ENCODE measurements at regions not wholly inside any gene's neighbourhood (a gene's known extent, or its start where the extent isn't known, plus 50 kb on each side); places are given as distances from the start of the nearest gene placed in this dataset.

DNA sequence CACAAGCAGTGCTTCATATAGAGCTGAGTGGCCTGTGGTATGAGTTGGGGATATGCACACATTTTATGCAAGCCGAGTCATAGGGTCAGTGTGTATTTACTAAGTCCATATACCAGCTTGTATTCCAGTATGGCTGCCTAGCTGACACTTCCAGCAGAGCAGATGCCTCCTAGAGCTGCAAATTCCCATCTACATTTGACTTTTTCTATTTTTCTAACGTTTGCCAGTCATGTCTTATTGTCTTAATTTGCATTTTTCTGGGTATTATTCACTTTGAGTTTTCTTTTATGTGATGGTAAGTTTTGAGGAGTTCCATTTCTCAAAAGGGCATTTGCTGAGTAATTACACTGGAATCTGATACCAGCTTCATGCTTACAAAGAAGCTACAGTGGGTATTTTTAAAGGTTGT lies 334.5 kb upstream of the CDH2 start:
- peaks cover 0 to 27% (median 10%) of the 10 kb centered on the region in 11 donors for H3K9me3 Mint-ChIP-seq
- ChIA-PET POLR2A (no interaction called here), CTCF (no interaction called here)
- no peaks in the 10 kb centered on the region for H3K36me3 ChIP-seq (ENCODE audit: control insufficient read depth in 2 of 3, insufficient read depth in 3 of 3, low read length in 3 of 3)
- H3K4me3 Mint-ChIP-seq: no peak overlapping the region
- peaks cover 0 to 6% (median 0%) of the 10 kb centered on the region in 5 donors for H3K36me3 Mint-ChIP-seq
- intact Hi-C loops (cut with micrococcal nuclease): no loop called here
- no peaks in the 10 kb centered on the region for H3K4me1 ChIP-seq (ENCODE audit: control insufficient read depth in 2 of 2, insufficient read depth in 2 of 2, low read length in 2 of 2)
- H3K4me1 Mint-ChIP-seq: no peaks in the 10 kb centered on the region
- H3K27me3 Mint-ChIP-seq: no peaks in the 10 kb centered on the region
- no peak overlapping the region for H3K27ac Mint-ChIP-seq
- ATAC-seq: no peak
- H3K9me3 ChIP-seq (ENCODE audit: control insufficient read depth in 2 of 3, low read length in 3 of 3): no peaks in the 10 kb centered on the region
- H3K27me3 ChIP-seq (ENCODE audit: control insufficient read depth in 2 of 2, insufficient read depth in 2 of 2, low read length in 2 of 2): no peaks in the 10 kb centered on the region
- no peak overlapping the region for H3K4me3 ChIP-seq (ENCODE audit: low read length)
- DNase-seq: no peak
- no peak overlapping the region for H3K27ac ChIP-seq (ENCODE audit: low read depth, low read length)

DNA sequence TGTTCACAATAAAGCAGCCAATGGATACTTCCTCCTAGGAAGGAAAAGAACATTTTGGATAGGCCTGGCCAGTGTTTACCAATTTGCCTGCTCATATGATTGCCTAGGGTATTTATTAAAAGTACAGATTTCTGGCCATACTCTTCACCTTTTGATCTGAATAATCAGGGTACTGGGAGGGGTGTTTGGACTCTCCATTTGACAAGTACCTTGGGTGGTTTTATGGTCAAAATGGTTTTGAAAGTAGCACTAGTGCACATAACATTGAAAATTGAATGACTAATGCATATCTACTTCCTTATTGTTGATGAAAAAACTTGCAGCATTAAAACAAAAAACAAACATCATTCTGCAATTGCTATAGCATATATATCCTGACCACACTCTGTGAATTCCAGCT lies 333.3 kb upstream of the CDH2 start:
- POLR2A ChIA-PET: no interaction called here

GRCh38 chr18:28504066-28504465 lies 327.1 kb upstream of the CDH2 start:
- no peaks in the 10 kb centered on the region for H3K4me1 ChIP-seq (ENCODE audit: control insufficient read depth in 2 of 2, insufficient read depth in 2 of 2, low read length in 2 of 2)
- H3K4me3 Mint-ChIP-seq: no peak overlapping the region
- POLR2A ChIA-PET: no interaction called here
- no peaks in the 10 kb centered on the region for H3K36me3 ChIP-seq (ENCODE audit: control insufficient read depth in 2 of 3, insufficient read depth in 3 of 3, low read length in 3 of 3)
- DNase-seq: no peak
- no peak overlapping the region for H3K27ac ChIP-seq (ENCODE audit: low read depth, low read length)
- peaks cover 0 to 13% (median 4%) of the 10 kb centered on the region in 11 donors for H3K9me3 Mint-ChIP-seq
- H3K4me3 ChIP-seq (ENCODE audit: low read length): no peak overlapping the region
- no peaks in the 10 kb centered on the region for H3K4me1 Mint-ChIP-seq
- H3K9me3 ChIP-seq (ENCODE audit: control insufficient read depth in 2 of 3, low read length in 3 of 3): no peaks in the 10 kb centered on the region
- intact Hi-C loops (cut with micrococcal nuclease): loop anchor here in 1 of 2 donors (10.0 kb wide), 1 partner anchor 61 kb away; no protein-coding TSS in a partner anchor
- no peak overlapping the region for H3K27ac Mint-ChIP-seq
- CTCF ChIA-PET: no interaction called here
- no peaks in the 10 kb centered on the region for H3K27me3 ChIP-seq (ENCODE audit: control insufficient read depth in 2 of 2, insufficient read depth in 2 of 2, low read length in 2 of 2)
- ATAC-seq: no peak
- H3K36me3 Mint-ChIP-seq: no peaks in the 10 kb centered on the region
- no peaks in the 10 kb centered on the region for H3K27me3 Mint-ChIP-seq

More for the DNA sequence above, 333.3 kb upstream of the CDH2 start:
- Mint-ChIP-seq H3K36me3 (peaks cover 0 to 6% (median 0%) of the 10 kb centered on the region in 5 donors), H3K27me3 (no peaks in the 10 kb centered on the region), H3K27ac (no peak overlapping the region), H3K9me3 (peaks cover 0 to 26% (median 10%) of the 10 kb centered on the region in 11 donors), H3K4me3 (no peak overlapping the region), H3K4me1 (no peaks in the 10 kb centered on the region)
- Histone ChIP-seq H3K4me3 (ENCODE audit: low read length) (no peak overlapping the region), H3K36me3 (ENCODE audit: control insufficient read depth in 2 of 3, insufficient read depth in 3 of 3, low read length in 3 of 3) (no peaks in the 10 kb centered on the region), H3K4me1 (ENCODE audit: control insufficient read depth in 2 of 2, insufficient read depth in 2 of 2, low read length in 2 of 2) (no peaks in the 10 kb centered on the region), H3K27me3 (ENCODE audit: control insufficient read depth in 2 of 2, insufficient read depth in 2 of 2, low read length in 2 of 2) (no peaks in the 10 kb centered on the region), H3K9me3 (ENCODE audit: control insufficient read depth in 2 of 3, low read length in 3 of 3) (no peaks in the 10 kb centered on the region), H3K27ac (ENCODE audit: low read depth, low read length) (no peak overlapping the region)
- intact Hi-C loops (cut with micrococcal nuclease): no loop called here
- no peak for ATAC-seq
- CTCF ChIA-PET: no interaction called here
- no peak for DNase-seq

GRCh38 chr18:28494151-28494550 lies 317.2 kb upstream of the CDH2 start:
- Mint-ChIP-seq H3K27me3 (no peaks in the 10 kb centered on the region), H3K4me1 (no peaks in the 10 kb centered on the region), H3K27ac (no peak overlapping the region), H3K36me3 (no peaks in the 10 kb centered on the region), H3K4me3 (no peak overlapping the region), H3K9me3 (peaks cover 0 to 20% (median 8%) of the 10 kb centered on the region in 11 donors)
- DNase-seq (no peak), ATAC-seq (no peak)
- Histone ChIP-seq H3K4me1 (ENCODE audit: control insufficient read depth in 2 of 2, insufficient read depth in 2 of 2, low read length in 2 of 2) (no peaks in the 10 kb centered on the region), H3K36me3 (ENCODE audit: control insufficient read depth in 2 of 3, insufficient read depth in 3 of 3, low read length in 3 of 3) (no peaks in the 10 kb centered on the region), H3K27ac (ENCODE audit: low read depth, low read length) (no peak overlapping the region), H3K27me3 (ENCODE audit: control insufficient read depth in 2 of 2, insufficient read depth in 2 of 2, low read length in 2 of 2) (no peaks in the 10 kb centered on the region), H3K4me3 (ENCODE audit: low read length) (no peak overlapping the region), H3K9me3 (ENCODE audit: control insufficient read depth in 2 of 3, low read length in 3 of 3) (peaks cover 0 to 4% (median 0%) of the 10 kb centered on the region in 3 experiments)
- intact Hi-C loops (cut with micrococcal nuclease): no loop called here
- POLR2A ChIA-PET: no interaction called here
- CTCF ChIA-PET: no interaction called here

DNA sequence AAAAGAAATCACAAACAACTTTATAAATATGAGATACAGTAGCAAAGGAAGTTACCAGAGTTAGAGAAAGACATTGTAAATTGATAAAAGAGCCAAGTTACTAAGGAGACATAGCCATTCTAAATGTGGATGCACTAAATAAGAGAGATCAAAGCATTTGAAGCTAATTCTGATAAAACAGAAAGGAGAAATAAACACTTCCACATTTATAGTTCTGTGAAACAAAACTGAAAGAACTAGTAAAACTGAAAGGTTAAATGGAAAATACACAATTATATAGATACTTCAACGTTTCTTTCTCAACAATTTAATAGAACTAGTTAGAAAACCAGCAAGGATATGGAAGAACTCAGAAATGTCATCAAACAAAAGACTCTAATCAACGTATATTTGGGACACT lies 309.0 kb upstream of the CDH2 start:
- Mint-ChIP-seq H3K36me3 (no peaks in the 10 kb centered on the region), H3K4me3 (no peak overlapping the region), H3K9me3 (peaks cover 0 to 38% (median 9%) of the 10 kb centered on the region in 11 donors), H3K27ac (no peak overlapping the region), H3K27me3 (no peaks in the 10 kb centered on the region), H3K4me1 (no peaks in the 10 kb centered on the region)
- H3K36me3 ChIP-seq (ENCODE audit: control insufficient read depth in 2 of 3, insufficient read depth in 3 of 3, low read length in 3 of 3): no peaks in the 10 kb centered on the region
- no peak overlapping the region for H3K27ac ChIP-seq (ENCODE audit: low read depth, low read length)
- intact Hi-C loops (cut with micrococcal nuclease): no loop called here
- CTCF ChIA-PET: no interaction called here
- H3K4me3 ChIP-seq (ENCODE audit: low read length): no peak overlapping the region
- H3K9me3 ChIP-seq (ENCODE audit: control insufficient read depth in 2 of 3, low read length in 3 of 3): no peaks in the 10 kb centered on the region
- ATAC-seq (no peak), DNase-seq (no peak)
- no peaks in the 10 kb centered on the region for H3K4me1 ChIP-seq (ENCODE audit: control insufficient read depth in 2 of 2, insufficient read depth in 2 of 2, low read length in 2 of 2)
- no peaks in the 10 kb centered on the region for H3K27me3 ChIP-seq (ENCODE audit: control insufficient read depth in 2 of 2, insufficient read depth in 2 of 2, low read length in 2 of 2)
- POLR2A ChIA-PET: no interaction called here

GRCh38 chr18:28485210-28485801 lies 308.4 kb upstream of the CDH2 start:
- Histone ChIP-seq H3K4me3 (ENCODE audit: low read length) (no peak overlapping the region), H3K27me3 (ENCODE audit: control insufficient read depth in 2 of 2, insufficient read depth in 2 of 2, low read length in 2 of 2) (no peaks in the 10 kb centered on the region), H3K9me3 (ENCODE audit: control insufficient read depth in 2 of 3, low read length in 3 of 3) (no peaks in the 10 kb centered on the region), H3K36me3 (ENCODE audit: control insufficient read depth in 2 of 3, insufficient read depth in 3 of 3, low read length in 3 of 3) (no peaks in the 10 kb centered on the region), H3K4me1 (ENCODE audit: control insufficient read depth in 2 of 2, insufficient read depth in 2 of 2, low read length in 2 of 2) (no peaks in the 10 kb centered on the region), H3K27ac (ENCODE audit: low read depth, low read length) (no peak overlapping the region)
- Mint-ChIP-seq H3K27ac (no peak overlapping the region), H3K27me3 (no peaks in the 10 kb centered on the region), H3K4me1 (no peaks in the 10 kb centered on the region), H3K4me3 (no peak overlapping the region), H3K9me3 (peaks cover 2 to 40% (median 10%) of the 10 kb centered on the region in 11 donors), H3K36me3 (no peaks in the 10 kb centered on the region)
- ChIA-PET CTCF (no interaction called here), POLR2A (no interaction called here)
- ATAC-seq (no peak), DNase-seq (no peak)
- intact Hi-C loops (cut with micrococcal nuclease): no loop called here

DNA sequence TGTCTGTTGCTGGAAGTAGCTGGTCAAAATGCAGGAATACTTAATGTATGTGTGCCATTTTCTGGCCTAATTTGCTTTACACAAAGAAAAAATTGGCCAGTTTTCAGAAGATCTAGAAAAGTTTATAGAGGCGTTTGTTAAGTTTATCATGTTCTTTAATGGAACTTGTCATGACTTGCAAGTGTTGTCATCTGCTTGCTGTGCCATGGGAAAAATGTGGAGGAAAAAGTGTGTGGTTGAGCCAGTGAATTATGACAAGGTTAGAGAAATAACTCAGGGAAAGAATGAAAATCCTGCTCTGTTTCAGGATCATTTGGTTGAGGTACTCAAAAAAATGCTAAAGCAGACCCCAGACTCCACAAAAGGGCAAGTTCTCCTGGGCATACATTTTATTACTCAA lies 301.6 kb upstream of the CDH2 start:
- no peak overlapping the region for H3K4me3 ChIP-seq (ENCODE audit: low read length)
- ATAC-seq (no peak), DNase-seq (no peak)
- no peaks in the 10 kb centered on the region for H3K4me1 ChIP-seq (ENCODE audit: control insufficient read depth in 2 of 2, insufficient read depth in 2 of 2, low read length in 2 of 2)
- no peaks in the 10 kb centered on the region for H3K4me1 Mint-ChIP-seq
- ChIA-PET CTCF (no interaction called here), POLR2A (no interaction called here)
- intact Hi-C loops (cut with micrococcal nuclease): no loop called here
- H3K36me3 Mint-ChIP-seq: peaks cover 0 to under 1% (median 0%) of the 10 kb centered on the region in 5 donors
- H3K27me3 Mint-ChIP-seq: no peaks in the 10 kb centered on the region
- peaks cover 0 to 11% (median 0%) of the 10 kb centered on the region in 3 experiments for H3K9me3 ChIP-seq (ENCODE audit: control insufficient read depth in 2 of 3, low read length in 3 of 3)
- no peak overlapping the region for H3K4me3 Mint-ChIP-seq
- no peak overlapping the region for H3K27ac ChIP-seq (ENCODE audit: low read depth, low read length)
- peaks cover 5 to 49% (median 18%) of the 10 kb centered on the region in 11 donors for H3K9me3 Mint-ChIP-seq
- H3K27ac Mint-ChIP-seq: no peak overlapping the region
- H3K36me3 ChIP-seq (ENCODE audit: control insufficient read depth in 2 of 3, insufficient read depth in 3 of 3, low read length in 3 of 3): no peaks in the 10 kb centered on the region
- no peaks in the 10 kb centered on the region for H3K27me3 ChIP-seq (ENCODE audit: control insufficient read depth in 2 of 2, insufficient read depth in 2 of 2, low read length in 2 of 2)

All from naive thymus-derived CD4-positive, alpha-beta T cell (primary cell).